Colon (tissue), 2 donors: ENCODE measurements at regions not wholly inside any gene's neighbourhood (a gene's known extent, or its start where the extent isn't known, plus 50 kb on each side); places are given as distances from the start of the nearest gene placed in this dataset.
"Not testable (repeated sequence)": the region's sequence is repeated elsewhere in the genome, so short reads cannot be mapped to it uniquely, and the experiment has no call there.

Experiments
- FAIRE-seq: peaks from 2 replicates; lab custom pipeline; 2012; peaks lifted over from hg19 to GRCh38; lab: Jason Lieb, UNC
- donor health status: control.
- donor health status: control.

DNA sequence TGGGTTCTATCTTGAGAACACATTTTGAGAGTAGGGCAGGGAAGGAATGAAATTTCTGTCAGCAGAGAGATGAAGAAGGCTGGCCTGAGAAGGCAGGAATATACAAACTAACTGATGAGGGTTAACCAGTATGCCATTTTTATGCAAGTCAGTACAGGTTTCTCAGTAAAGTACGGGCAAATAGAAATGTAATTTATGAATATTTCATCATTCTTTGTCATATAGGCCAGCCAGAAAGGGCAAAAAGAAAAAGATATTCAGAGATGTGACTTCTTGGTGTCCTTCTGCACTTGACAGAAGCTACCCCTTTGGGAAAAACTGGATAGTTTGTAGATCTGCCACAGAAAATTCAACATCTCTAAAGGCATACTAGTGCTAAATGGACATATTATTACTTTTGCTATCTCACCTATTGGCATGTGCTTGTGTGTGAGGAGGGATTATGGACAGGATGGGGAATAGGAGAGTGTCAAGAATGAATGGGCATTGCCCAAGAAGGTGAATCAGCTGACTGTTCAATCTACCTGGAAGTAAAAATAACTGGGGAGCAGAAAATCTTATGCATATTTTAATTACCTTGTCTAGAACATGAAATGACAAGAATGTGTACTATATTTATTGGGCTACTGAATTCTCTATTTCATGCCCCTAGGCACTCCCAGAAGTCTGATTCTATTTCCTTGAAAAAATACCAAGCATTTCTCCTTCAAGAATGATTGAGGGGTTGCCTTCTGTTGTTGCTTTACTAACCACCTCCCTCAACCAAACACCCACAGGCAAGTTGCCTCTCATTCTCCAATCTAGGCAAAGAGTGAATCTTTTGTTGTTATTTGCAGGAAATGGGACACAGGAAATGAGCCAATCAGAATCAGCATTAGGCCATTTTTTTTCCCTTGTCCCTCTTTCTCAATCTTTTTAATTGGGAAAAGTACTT lies 175.1 kb upstream of the SLC38A2 start:
- FAIRE-seq: no peak

DNA sequence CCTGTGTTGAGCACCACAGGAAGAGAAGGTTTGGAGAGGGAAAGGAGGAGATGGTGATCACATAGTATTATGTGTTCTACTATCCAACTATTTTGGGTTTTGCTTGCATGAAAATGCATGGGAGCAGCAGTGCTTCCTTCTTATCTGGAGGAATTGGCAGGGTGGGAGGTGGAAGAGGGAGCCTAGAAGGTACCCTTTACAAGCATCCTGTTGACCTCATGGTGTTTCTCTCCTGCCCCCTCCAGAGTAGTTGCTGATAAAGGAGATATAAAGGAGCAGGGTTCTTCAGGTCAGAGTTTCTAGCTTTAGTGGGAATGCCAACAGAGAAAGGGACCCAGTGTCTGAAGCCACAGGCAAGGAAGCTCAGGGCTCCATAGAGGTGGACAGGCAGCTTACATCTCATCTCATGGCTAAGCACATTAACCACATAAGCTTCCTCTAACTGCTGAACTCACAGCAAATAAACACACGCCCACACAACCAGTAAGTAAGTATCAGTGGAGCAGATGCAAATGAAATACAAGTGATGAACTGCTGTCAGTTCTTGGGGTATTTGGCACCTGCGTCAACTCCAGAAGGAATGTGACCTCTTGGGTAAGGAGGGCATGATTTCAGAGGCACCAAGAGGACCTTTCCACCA lies 174.2 kb upstream of the SLC38A2 start:
- no peak for FAIRE-seq

DNA sequence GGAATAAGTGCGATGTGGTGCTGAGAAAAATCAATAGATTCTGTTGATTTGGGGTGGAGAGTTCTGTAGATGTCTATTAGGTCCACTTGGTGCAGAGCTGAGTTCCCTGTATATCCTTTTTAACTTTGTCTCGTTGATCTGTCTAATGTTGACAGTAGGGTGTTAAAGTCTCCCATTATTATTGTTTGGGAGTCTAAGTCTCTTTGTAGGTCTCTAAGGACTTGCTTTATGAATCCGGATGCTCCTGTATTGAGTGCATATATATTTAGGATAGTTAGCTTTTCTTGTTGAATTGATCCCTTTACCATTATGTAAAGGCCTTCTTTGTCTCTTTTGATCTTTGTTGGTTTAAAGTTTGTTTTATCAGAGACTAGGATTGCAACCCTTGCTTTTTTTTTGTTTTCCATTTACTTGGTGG lies 170.8 kb upstream of the SLC38A2 start:
- FAIRE-seq: not testable (repeated sequence)

DNA sequence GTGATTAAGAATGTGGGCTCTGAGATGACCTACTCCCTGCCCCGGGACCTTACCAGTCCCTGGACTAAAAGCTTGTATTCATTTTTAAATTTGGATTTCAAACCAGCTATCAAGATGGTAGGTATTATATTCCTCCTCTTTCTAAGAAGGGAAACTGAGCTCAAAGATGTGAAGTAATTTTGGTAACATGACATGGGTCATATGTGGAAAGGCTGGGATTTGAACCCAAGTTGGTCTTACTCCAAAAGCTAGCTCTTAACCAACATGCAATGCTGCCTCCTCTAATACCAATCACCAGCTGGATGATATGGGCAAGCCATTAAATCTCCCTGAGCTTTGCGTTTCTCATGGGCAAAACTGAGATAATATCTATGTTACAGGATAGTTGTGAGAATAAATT lies 166.4 kb upstream of the SLC38A2 start:
- no peak for FAIRE-seq

DNA sequence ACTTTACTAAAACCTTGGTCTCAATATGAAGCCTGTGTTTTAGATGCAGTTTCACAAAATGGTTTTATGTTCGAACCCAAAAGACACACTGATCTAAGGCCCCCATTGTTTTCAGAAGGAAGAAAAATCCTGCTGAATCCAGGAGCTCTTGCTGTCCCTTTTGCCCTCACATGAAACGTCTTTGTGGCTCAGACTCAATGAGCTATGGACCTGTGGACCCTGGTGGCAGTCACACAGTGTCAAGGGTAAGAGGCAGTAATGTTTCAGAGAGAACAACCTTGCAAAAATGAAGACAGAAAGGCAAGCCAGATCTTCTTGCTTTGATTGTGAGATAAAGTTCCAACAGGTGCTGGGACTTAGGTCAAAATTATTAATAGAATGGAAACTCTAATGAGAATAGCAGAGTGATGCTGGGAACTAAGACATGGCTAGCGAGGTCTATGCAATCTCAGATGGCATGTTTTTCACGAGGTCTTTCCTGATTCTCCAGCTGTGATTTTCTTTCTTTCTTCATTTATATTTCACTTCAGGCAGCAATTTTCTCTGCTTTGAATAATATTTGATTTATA lies 164.9 kb upstream of the SLC38A2 start:
- FAIRE-seq: no peak

DNA sequence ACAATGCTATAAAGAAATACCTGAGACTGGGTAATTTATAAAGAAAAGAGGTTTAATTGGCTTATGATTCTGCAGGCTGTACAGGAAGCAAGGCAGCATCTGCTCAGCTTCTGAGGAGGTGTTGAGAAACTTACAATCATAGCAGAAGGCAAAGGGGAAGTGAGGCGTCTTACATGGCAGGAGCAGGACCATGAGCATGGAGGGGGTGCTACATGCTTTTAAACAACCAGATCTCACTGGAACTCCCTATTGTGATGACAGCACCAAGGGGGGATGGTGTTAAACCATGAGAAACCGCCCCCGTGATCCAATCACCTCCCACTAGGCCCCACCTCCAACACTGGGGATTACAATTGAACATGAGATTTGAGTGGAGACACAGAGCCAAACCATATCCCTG lies 163.7 kb upstream of the SLC38A2 start:
- FAIRE-seq: not testable (repeated sequence)

DNA sequence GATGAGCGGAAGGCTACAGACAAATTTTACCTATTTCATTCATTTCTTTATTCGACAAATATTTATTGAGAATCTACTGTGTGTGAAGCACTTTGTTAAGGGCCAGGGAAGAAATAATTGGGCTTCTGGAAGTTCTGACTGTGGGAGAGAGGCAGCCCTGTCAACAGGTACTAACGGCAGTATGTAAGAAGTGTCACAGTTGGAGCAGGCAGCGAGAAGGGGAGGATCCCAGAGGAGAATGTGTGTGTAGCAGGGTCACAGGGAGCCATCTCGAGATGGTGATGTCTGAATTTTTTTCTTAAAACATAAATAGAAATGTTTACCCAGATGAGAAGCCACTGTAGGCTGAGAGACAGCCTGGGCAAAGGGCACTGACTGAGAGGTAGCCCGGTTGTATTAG lies 163.3 kb upstream of the SLC38A2 start:
- no peak for FAIRE-seq

DNA sequence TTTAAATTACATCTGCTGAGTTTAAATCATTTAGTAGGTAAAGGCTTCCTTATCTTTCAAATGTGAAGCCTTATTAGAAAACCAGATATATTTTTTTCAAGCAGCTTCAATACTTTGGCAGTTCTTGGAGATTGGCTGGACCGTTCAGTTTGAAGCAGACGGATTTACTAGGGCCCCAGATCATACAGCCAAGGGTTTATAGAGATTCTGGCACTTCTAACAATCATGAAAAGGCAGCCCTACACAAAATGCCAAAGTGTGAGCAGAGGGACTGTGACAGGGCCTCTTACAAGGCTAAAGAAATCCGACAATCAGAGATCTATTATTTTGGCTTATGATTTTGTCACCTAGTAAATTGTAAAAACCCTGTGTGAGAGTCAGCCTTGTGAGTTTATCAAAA lies 162.8 kb upstream of the SLC38A2 start:
- FAIRE-seq: no peak

DNA sequence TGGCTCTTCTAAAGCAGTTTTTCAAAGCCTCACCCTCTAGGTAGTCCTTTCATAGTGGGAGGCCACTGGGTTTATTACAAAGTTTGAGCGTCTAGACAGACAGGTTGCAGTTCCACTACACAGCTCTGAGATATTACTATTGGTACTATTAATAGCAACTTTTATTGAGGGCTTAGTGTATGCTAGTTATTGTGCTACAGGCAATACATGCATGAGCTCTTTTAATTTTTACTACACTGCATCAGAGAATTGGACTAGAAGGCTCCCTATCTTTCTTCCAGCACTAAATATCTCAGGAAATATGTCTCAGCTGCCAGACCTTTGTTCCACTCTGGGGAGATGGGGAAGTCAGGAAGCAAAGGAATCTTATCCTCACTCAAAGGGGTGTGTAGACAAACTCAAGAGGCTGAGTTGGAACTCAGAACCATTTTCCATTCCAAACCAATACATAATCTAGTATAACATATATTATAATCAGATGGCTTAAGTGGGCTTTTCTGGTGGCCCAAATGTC lies 161.8 kb upstream of the SLC38A2 start:
- no peak for FAIRE-seq

DNA sequence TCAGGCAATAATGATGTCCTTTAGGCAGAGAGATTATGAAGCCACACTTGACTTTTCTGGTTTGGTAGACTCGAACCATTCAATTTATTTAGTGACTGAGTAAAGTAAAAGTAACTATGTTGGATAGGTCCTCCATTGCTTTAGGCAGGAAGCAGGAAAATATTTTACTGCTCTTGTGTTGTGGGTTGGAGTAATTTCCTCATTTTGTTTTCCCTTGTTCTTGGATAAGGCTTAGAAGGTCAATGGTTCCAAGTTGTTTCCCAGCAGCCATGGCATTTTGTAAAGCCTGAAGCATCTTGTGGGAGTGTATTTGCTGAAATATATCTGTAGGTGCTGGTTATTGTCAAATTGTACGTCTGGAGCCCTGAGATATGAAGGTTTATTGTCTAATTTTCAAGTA lies 161.2 kb upstream of the SLC38A2 start:
- FAIRE-seq: no peak

DNA sequence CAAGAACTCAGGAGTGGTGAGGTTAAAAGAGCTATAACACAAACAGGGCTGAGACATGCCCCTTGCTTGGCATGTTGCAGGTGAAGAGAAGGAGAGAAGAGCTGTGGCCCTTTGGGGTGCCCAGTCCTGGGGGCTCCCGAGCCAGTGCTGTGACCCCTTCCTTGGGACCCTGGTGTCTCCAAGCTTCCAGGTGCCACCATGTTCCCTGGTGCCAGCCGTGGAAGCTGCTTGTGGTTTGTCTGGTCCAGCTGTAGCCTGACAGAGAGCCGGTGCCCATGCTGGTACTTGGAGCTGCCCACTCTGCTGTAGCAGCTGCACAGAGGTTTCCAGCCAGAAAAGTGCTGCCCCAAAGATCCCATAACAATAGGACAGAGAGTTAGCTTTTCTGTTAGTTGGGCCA lies 159.2 kb upstream of the SLC38A2 start:
- no peak for FAIRE-seq

DNA sequence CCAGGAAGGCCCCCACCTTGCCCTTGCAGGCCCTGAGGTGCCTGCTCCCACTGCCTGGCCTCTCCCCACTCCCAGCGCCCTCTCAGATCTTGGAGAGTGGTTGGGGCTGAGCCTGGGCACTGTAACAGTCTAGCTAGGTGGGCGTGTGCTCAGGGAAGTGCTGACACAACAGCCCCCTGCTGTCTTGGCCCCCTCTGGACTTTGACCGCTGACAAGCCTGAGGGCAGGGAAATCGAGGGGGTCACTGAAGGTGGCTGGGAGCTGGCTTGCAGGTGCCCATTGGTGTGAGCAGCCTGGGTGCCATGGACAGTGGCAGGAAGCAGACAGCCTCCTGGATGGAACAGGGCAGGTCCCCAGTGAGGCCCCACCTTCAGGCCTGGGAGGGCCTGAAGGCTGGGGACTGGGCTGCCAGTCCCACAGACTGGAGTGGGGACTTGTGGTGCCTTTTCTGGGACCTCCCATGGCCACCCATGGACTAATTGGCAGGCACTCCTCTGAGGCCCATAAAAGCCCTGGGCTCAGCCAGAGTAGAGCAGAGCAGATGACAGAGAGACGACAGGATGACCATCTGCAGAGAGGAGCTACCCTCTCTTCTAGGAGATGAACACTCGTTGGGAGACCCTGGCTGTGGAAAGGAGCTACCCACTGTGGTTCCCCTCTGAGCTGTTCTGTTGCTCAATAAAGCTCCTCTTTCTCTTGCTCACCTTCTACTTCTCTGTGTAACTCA lies 158.6 kb upstream of the SLC38A2 start:
- FAIRE-seq: no peak

DNA sequence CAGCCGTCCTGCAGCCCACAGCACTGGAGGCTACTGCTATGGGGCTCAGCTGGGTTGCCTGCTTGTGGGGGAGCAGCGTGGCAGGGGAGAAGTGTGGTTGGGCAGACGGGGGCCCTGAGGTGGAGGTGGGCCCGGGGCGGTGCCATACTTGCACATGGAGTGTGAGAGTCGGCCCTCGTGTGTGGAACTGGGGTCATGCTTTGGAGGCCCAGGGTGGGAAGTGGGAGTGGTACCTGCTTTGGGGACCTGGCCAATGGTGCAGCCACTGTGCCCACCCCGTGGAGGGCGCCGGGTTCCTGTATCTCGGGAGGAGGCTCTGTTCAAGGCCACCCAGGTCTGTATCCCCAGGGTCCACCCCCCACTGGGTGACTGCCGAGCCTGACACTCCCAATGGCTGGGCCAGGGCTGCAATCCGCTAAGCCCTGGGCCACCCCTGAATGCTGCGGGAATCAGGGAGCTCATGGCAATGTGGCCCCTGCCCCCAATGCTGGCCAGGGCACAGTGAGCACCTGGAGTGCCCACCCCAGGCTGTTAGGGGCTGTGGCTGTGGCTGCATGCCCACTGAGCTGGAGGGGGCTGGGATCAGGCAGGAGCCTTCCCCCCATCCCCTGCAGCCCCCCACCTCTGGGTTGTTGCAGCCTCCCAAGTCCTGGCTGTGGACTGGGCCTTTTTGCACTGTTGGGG lies 157.9 kb upstream of the SLC38A2 start:
- no peak for FAIRE-seq

DNA sequence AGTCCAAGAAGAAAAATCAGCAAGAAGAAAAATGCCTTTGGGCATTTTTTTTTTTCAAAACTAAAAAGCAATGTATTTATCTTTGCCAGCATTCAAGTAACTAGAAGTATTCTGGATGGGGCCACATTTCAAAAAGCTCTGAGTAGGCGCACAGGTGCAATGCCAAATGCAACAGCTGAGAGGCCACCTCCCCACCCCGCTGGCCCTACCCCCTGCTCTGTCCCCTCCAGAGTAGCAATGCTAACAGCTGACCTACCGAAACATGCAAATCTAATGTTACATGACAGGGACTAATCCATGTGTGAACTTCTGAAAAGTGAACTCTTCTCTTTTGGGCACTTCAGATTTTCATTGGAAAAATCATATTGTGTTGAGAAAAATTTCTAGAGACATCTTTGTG lies 153.7 kb upstream of the SLC38A2 start:
- FAIRE-seq: no peak

DNA sequence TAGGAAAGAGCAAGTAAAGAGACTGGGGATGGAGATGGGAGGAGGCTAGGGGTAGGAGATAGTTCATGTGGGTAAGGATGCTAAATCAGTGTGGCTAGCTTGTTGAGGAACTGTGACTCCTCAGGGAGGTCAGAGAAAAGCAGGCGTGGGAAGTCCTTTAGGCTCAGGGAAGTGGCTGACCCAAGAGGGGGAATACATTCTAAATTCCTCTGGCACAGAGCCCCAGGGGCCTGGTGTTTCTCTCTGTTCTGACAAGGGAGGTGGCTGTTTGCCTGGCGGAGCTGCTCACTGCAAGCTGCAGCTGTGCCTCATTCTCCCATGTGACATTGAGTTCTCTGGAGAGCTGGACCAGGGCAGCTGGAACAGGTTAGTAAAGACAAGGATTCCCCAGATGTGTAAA lies 152.2 kb upstream of the SLC38A2 start:
- FAIRE-seq: no peak

DNA sequence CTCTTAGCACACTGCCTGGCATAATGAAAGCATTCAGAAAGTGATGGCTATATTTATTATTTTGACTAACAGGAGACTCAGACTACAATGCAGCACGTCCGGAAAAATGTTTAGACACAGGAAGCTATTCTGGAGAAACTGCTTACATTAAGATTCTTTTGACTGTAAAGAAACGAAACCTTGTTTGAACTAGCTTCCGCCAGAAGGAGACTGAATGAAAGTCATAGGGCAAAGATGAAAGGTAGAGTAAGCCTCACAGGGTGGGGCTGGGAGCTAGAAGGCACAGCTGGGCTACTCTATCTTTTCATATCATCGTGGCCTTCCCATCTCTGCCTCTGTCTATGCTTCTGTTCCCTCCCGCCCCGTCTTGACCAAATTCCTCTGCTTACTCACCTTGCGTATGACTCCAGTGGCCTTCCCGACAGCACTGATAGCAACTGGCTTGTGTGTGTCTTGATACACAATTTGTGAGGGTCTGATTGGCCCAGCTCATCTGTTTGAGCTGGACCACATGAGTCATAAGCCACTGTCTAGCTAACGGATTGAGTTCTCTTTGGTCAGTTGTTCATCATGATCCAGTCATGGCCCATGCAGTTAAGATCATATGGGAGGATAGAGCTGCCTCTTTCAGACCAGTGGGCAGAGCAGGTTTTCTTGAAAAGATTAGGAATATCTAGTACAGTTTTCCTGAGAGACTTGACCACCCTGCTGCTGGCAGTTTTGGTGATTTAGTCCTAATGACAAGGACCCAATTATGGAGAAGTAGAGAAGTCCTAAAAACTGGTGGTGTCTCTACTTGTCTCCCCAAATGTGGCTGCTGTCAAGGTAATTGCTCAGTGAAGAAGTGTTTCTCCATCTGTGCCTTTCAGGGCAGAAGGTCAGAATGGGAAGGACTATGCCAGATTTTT lies 151.5 kb upstream of the SLC38A2 start:
- no peak for FAIRE-seq

DNA sequence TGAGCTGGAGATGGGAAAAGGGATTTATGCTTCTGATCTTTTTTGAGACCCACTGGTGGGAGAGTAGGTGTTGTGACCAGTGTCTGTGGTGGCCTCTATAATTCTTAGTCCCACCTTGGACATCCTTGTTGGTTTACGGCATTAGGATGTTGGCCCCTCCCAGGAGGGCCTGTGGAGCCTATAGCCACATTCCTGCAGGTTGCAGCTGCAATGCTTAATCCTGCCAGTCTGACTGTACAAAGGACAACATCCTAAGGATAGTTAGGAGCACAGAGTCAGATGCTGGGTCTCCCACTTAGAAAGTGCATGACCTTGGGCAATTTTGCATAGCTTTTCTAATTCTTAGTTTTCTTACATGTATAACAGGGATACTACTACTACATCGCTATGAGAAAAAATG lies 150.9 kb upstream of the SLC38A2 start:
- FAIRE-seq: no peak

DNA sequence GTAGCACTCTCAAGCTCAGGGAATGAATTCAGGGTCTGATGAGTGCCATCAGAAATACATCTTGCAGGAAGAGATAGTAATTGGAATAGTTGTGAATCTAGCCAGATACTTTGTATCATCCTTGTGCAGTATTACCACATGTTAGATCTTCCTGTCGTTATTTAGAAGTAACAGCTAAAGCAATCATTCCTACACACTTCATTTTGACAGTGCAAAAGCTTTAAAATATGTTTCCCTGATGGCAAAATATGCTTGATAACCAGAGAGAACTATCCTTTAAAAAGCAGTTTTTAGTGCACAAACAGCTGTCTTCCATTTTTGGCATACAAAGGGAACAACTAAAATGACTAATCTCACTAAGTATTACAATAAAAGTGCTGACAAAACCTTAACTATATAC lies 149.5 kb upstream of the SLC38A2 start:
- FAIRE-seq: no peak

DNA sequence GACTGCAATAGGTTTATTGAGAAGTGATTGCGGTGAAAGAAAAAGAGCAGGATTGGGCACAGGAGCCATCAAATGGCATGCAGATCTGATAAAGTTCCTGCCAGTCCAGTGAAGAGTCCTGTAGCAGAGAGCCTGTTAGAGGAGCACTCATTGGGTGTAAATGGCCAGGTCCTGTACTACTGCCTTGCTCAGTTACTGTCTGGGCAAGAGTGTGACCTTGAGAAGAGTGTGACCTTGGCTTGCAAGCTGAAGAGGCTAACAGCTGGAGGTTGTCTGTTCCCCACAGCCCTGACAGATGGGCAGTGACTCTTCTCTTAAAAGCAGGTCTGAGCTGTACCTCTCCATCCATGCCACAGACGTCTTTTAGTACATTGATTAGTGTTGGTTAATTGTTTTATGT lies 148.6 kb upstream of the SLC38A2 start:
- no peak for FAIRE-seq

DNA sequence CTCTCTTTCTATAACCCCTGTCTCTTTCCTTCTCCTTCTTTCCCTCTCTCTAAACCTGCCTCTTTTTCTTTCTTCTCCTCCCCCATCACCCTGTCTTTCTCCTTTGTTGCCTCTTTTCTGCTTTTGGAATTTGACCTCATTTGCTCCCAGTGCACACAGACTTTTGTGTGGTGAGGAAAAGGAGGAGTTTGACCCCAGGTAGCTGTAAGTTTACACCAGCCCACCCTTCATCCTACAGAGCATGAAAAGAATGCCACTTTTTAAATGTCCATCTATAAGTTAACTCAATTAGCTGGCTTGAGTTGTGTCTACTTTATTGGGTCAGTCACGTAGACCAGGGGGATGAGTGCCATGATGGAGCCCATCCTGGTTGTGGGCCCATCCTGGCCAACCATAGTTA lies 146.8 kb upstream of the SLC38A2 start:
- FAIRE-seq: no peak

DNA sequence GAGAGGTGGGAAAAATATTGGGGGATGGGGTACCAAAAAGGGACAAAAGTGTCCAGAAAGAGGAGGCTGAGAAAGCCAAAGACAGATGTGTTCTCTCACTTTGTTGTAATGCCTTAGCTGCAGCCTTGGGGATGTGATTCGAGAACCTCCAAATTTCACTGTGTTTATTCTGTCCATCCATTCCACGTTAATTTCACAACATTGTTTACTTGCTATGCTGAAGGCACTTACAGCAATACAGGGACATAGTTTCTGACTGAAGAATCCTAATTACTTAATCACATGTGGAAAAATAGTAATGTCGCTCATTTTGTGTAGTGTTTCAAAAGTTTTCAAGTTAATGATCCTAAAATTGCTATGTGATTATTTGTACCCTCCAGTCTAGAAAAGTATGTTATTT lies 146.2 kb upstream of the SLC38A2 start:
- no peak for FAIRE-seq
